HEK293 (cell line): ENCODE measurements at regions not wholly inside any gene's neighbourhood (a gene's known extent, or its start where the extent isn't known, plus 50 kb on each side); places are given as distances from the start of the nearest gene placed in this dataset.

ENCODE experiments used
- REPIN1 ChIP-seq: fragments of 450-650 bp; formaldehyde crosslinking; IDR thresholded peaks from 2 replicates; pipeline ENCODE4 v1.5.1; 2017; ENCODE audit warnings: missing biosample characterization, missing genetic modification characterization, low read depth
- SALL2 ChIP-seq: fragments of 450-650 bp; formaldehyde crosslinking; IDR thresholded peaks from 2 replicates; pipeline ENCODE4 v1.5.0; 2017; ENCODE audit warnings: missing biosample characterization, mild to moderate bottlenecking, missing genetic modification characterization, borderline replicate concordance
- ZBTB17 ChIP-seq: fragments of 450-650 bp; formaldehyde crosslinking; IDR thresholded peaks from 2 replicates; pipeline ENCODE4 v1.5.1; 2016; ENCODE audit warnings: missing biosample characterization, missing genetic modification characterization
- ZBTB7A ChIP-seq: fragments of 450-650 bp; formaldehyde crosslinking; IDR thresholded peaks from 2 replicates; pipeline ENCODE4 v1.5.1; 2016; ENCODE audit warnings: low read depth, missing biosample characterization, missing genetic modification characterization
- ZNF155 ChIP-seq: fragments of 450-650 bp; formaldehyde crosslinking; IDR thresholded peaks from 2 replicates; pipeline ENCODE4 v1.5.1; 2016; ENCODE audit warnings: missing biosample characterization, missing genetic modification characterization
- ZNF274 ChIP-seq, 2 experiments: fragments of 200-500 bp in 1 of 2; fragments of 450-650 bp in 1 of 2; sonication (Bioruptor generic) in 1 of 2; formaldehyde crosslinking in 1 of 2; IDR thresholded peaks; 2 replicates each; pipeline versions ENCODE4 v1.5.1 to v1.6.1; 2014 to 2016; ENCODE audit warnings: borderline replicate concordance in 1 of 2, inconsistent platforms in 1 of 2, low read length in 1 of 2, missing biosample characterization in 1 of 2, missing genetic modification characterization in 1 of 2
- ZNF280D ChIP-seq: fragments of 450-650 bp; formaldehyde crosslinking; IDR thresholded peaks from 2 replicates; pipeline ENCODE4 v1.5.1; 2016; ENCODE audit warnings: missing biosample characterization, missing genetic modification characterization
- ZNF426 ChIP-seq: fragments of 450-650 bp; formaldehyde crosslinking; IDR thresholded peaks from 2 replicates; pipeline ENCODE4 v1.5.1; 2017; ENCODE audit warnings: missing biosample characterization, missing genetic modification characterization, mild to moderate bottlenecking, inconsistent platforms, moderate library complexity
- ZXDB ChIP-seq: fragments of 450-650 bp; formaldehyde crosslinking; IDR thresholded peaks from 2 replicates; pipeline ENCODE4 v1.5.1; 2016; ENCODE audit warnings: missing biosample characterization, missing genetic modification characterization
- TF ChIP-seq, protein P1 (sequence below): fragments of 450-650 bp; formaldehyde crosslinking; IDR thresholded peaks from 2 replicates; pipeline ENCODE4 v1.5.1; 2016; ENCODE audit warnings: missing biosample characterization, missing genetic modification characterization
- TF ChIP-seq, protein P2 (sequence below): fragments of 450-650 bp; formaldehyde crosslinking; conservative IDR thresholded peaks from 2 replicates; pipeline ENCODE4 v1.5.1; 2016; ENCODE audit warnings: low read depth, missing biosample characterization, missing genetic modification characterization
- TF ChIP-seq, protein P3 (sequence below): fragments of 450-650 bp; formaldehyde crosslinking; IDR thresholded peaks from 2 replicates; pipeline ENCODE4 v1.5.1; 2016; ENCODE audit warnings: missing biosample characterization, missing genetic modification characterization
- TF ChIP-seq, protein P4 (sequence below): fragments of 450-650 bp; formaldehyde crosslinking; IDR thresholded peaks from 2 replicates; pipeline ENCODE4 v1.5.1; 2016; ENCODE audit warnings: missing biosample characterization, missing genetic modification characterization, low read depth

DNA sequence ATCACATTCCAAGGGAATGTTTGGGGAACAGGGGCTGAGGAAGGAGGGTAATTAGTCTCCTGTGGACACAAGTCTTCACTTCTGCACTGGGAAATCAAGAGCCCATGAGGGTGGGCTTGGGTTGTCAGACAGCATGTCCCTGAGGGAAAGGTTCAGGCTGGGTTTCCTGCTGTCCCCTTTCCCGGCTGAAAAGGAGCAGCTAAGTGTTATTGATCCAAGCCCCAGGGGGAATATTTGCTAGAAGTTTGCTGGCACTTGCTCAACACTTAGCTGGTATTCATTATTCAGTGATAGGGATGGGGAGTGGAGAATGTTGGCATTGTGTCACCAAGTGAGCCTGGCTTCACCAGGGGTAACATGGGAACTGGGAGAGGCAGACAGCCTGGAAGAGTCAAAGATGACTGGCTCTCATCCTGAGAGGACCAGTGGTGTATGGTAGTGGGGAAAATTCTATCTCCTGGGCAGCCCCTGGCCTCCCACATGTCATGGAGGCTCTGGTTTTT, 344.4 kb upstream of the PODXL start:
- TF ChIP-seq REPIN1 (tag by site-specific recombination) (no peak), ZNF426 (tag by site-specific recombination) (no peak), ZNF155 (tag by site-specific recombination) (no peak), ZNF274 (IDR thresholded peaks at IDR 0.05; ENCODE audit: low read length) (no peak), ZNF274 (tag by site-specific recombination; IDR thresholded peaks at IDR 0.05; ENCODE audit: borderline replicate concordance) (no peak), ZBTB7A (no peak), ZNF280D (tag by site-specific recombination) (no peak), ZXDB (tag by site-specific recombination) (no peak), ZBTB17 (tag by site-specific recombination) (no peak), SALL2 (tag by site-specific recombination) (no peak)
- TF ChIP-seq, protein P1, sequence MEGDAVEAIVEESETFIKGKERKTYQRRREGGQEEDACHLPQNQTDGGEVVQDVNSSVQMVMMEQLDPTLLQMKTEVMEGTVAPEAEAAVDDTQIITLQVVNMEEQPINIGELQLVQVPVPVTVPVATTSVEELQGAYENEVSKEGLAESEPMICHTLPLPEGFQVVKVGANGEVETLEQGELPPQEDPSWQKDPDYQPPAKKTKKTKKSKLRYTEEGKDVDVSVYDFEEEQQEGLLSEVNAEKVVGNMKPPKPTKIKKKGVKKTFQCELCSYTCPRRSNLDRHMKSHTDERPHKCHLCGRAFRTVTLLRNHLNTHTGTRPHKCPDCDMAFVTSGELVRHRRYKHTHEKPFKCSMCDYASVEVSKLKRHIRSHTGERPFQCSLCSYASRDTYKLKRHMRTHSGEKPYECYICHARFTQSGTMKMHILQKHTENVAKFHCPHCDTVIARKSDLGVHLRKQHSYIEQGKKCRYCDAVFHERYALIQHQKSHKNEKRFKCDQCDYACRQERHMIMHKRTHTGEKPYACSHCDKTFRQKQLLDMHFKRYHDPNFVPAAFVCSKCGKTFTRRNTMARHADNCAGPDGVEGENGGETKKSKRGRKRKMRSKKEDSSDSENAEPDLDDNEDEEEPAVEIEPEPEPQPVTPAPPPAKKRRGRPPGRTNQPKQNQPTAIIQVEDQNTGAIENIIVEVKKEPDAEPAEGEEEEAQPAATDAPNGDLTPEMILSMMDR: no peak
- TF ChIP-seq, protein P2, sequence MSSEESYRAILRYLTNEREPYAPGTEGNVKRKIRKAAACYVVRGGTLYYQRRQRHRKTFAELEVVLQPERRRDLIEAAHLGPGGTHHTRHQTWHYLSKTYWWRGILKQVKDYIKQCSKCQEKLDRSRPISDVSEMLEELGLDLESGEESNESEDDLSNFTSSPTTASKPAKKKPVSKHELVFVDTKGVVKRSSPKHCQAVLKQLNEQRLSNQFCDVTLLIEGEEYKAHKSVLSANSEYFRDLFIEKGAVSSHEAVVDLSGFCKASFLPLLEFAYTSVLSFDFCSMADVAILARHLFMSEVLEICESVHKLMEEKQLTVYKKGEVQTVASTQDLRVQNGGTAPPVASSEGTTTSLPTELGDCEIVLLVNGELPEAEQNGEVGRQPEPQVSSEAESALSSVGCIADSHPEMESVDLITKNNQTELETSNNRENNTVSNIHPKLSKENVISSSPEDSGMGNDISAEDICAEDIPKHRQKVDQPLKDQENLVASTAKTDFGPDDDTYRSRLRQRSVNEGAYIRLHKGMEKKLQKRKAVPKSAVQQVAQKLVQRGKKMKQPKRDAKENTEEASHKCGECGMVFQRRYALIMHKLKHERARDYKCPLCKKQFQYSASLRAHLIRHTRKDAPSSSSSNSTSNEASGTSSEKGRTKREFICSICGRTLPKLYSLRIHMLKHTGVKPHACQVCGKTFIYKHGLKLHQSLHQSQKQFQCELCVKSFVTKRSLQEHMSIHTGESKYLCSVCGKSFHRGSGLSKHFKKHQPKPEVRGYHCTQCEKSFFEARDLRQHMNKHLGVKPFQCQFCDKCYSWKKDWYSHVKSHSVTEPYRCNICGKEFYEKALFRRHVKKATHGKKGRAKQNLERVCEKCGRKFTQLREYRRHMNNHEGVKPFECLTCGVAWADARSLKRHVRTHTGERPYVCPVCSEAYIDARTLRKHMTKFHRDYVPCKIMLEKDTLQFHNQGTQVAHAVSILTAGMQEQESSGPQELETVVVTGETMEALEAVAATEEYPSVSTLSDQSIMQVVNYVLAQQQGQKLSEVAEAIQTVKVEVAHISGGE (tag by site-specific recombination): no peak
- TF ChIP-seq, protein P3, sequence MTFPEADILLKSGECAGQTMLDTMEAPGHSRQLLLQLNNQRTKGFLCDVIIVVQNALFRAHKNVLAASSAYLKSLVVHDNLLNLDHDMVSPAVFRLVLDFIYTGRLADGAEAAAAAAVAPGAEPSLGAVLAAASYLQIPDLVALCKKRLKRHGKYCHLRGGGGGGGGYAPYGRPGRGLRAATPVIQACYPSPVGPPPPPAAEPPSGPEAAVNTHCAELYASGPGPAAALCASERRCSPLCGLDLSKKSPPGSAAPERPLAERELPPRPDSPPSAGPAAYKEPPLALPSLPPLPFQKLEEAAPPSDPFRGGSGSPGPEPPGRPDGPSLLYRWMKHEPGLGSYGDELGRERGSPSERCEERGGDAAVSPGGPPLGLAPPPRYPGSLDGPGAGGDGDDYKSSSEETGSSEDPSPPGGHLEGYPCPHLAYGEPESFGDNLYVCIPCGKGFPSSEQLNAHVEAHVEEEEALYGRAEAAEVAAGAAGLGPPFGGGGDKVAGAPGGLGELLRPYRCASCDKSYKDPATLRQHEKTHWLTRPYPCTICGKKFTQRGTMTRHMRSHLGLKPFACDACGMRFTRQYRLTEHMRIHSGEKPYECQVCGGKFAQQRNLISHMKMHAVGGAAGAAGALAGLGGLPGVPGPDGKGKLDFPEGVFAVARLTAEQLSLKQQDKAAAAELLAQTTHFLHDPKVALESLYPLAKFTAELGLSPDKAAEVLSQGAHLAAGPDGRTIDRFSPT (tag by site-specific recombination): no peak
- TF ChIP-seq, protein P4, sequence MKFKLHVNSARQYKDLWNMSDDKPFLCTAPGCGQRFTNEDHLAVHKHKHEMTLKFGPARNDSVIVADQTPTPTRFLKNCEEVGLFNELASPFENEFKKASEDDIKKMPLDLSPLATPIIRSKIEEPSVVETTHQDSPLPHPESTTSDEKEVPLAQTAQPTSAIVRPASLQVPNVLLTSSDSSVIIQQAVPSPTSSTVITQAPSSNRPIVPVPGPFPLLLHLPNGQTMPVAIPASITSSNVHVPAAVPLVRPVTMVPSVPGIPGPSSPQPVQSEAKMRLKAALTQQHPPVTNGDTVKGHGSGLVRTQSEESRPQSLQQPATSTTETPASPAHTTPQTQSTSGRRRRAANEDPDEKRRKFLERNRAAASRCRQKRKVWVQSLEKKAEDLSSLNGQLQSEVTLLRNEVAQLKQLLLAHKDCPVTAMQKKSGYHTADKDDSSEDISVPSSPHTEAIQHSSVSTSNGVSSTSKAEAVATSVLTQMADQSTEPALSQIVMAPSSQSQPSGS (tag by site-specific recombination): no peak
